SK-N-DZ (cell line): ENCODE measurements at regions not wholly inside any gene's neighbourhood (a gene's known extent, or its start where the extent isn't known, plus 50 kb on each side); places are given as distances from the start of the nearest gene placed in this dataset.
"Not testable (repeated sequence)": the region's sequence is repeated elsewhere in the genome, so short reads cannot be mapped to it uniquely, and the experiment has no call there.

Source experiments
- DNase-seq: peaks from one replicate; pipeline ENCODE4 v3.0.0-alpha.2; 2015; ENCODE audit warnings: low spot score

DNA sequence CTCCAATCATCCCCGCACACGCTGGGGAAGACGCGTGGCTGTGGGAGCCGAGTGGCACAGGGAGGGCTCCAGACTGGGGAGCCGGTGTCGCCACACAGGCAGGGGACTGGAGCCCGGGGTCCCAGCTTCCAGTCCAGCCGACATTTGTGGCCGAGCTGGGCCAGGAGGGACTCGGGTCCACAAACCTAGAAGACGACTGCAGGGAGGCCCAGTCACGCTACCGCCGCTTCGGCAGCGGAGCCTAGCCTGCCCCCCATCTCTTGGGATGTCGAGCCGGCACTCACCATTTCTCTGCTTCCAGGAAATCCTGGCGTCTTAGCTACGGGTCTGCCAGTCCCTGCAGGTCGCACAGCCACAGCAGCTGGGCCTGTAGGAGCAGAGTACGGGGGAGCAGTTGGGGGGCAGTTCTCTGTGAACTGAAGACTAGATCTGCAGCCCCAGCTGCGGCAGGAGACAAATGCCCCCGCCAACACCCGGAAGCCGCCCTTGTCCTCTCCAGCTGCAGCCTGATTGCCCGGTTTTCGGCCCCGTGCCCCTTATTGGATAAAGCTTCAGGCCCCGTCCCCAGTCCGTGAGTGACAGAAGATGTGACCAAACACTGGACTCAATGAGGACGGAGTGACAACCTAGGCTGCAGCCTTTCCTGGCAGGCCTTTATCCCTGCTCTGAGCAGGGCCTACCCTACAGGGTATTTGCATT lies 270.7 kb downstream of the ZNF33B start:
- DNase-seq: peak; percentile 98

GRCh38 chr10:42351745-42352144 lies 286.6 kb downstream of the ZNF33B start:
- no peak for DNase-seq

- not testable (repeated sequence) for DNase-seq
Measured at GRCh38 chr10:42336593-42337337, 301.6 kb downstream of the ZNF33B start.

GRCh38 chr10:42335653-42336296 lies 302.6 kb downstream of the ZNF33B start:
- not testable (repeated sequence) for DNase-seq

DNA sequence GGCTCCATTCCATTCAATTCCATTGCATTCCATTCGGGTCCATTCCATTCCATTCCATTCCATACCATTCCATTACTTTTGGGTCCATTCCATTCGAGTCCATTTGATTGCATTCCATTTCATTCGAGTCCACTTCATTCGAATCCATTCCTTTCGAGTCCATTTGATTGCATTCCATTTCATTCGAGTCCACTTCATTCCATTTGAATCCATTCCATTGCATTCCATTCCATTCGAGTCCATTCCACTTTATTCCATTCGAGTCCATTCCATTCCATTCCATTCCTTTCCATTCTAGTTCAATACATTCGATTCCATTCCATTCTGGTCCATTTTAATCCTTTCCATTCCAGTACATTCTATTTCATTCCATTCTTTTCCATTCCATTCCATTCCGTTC lies 334.0 kb downstream of the ZNF33B start:
- DNase-seq: no peak

DNA sequence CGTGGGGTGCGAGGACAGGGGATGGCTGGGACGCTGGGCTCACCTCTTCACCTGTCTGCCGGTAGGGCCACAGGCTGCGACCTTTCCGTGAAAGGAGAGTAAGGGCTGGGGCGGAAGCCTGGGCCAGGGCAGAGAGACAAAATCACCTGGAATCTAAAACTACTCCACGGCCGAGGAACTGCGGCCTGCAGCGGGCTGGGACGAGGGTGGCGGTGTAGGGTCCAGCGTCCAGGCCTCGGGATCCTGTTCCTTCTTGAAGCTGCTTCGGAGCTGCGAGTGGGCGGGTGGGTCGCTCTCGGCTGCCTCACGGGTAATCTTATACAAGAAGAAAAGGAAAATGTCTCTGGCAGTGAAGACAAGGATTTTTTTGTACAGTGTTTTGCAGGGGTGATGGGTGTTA lies 356.5 kb downstream of the ZNF33B start:
- DNase-seq: not testable (repeated sequence)

DNA sequence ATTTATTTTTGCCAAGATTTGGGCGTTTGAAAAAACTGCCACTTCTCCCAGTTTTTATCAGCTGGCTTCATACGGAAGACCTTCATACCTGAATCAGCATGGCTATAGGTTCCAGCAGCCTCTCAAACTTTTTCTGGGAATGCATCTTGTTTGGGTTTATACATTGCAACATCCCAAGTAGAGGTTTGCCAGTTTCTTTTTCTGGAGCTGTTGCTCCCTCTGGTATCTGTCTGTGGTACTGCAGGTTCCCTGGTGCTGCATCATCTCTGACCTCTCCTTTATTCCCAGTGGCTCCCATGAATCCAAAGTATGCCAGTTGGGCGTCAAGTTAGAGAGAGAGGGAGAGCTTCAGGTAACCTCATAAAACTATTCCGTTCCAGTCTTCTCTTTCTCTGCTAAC lies 368.6 kb downstream of the ZNF33B start:
- DNase-seq: not testable (repeated sequence)

DNA sequence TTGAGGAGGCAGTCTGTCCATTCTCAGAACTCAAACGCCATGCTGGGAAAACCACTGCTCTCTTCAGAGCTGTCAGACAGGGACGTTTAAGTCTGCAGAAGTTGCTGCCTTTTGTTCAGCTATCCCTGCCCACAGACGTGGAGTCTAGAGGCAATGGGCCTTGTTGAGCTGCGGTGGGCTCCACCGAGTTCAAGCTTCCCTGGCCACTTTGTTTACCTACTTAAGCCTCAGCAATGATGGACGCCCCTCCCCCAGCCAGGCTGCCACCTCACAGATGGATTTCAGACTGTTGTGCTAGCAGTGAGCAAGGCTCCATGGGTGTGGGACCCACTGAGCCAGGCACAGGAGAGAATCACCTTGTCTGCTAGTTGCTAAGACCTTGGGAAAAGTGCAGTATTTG lies 375.1 kb downstream of the ZNF33B start:
- not testable (repeated sequence) for DNase-seq

DNA sequence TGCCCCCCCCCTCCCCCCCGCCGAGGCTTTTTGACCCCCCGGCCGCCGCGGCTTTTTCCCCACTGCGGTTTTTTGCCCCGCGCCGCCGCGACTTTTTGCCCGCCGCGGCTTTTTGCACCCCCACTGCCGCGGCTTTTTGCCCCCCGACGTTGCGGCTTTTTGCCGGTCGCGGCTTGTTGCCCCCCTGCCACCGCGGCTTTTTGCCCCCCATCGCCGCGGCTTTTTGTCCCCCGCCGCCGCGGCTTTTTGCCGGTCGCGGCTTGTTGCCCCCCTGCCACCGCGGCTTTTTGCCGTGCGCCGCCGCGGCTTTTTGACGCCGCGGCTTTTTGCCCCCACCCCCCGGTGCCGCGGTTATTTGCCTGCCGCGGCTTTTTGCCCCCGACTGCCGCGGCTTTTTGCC lies 395.4 kb downstream of the ZNF33B start:
- not testable (repeated sequence) for DNase-seq

DNA sequence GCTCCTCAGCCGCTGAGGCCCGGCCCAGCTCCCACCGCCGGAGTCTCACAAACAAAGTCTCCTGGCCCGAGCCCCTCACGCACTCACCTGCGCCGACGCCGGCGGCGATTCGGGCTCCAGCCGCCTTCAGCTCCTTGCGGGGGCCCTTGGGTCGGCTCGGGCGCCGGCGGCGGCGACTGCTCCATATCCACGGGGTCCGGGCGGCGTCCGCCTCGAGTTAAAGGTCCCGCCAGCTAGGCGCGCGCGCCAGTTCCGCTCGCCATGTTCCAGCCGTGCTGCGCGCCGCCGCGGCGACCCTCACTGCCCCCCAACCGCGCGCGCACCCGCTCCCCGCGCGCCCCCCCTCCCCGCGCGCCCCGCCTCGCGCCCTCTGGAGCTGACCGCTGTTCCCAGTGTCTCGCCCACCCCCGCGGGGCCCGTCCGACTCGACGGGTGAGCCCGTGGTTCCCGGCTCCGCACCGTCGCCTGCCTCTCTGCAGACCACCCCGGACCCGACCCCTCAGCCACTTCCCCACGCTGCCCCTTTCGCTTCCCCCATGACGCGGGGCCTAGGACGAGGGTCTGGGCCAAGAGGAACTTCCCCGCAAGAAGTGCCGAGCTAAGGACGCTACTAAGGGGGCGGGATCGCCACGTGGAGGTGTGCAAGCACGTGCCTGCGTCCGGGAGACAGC lies 396.1 kb downstream of the ZNF33B start:
- DNase-seq: no peak

DNA sequence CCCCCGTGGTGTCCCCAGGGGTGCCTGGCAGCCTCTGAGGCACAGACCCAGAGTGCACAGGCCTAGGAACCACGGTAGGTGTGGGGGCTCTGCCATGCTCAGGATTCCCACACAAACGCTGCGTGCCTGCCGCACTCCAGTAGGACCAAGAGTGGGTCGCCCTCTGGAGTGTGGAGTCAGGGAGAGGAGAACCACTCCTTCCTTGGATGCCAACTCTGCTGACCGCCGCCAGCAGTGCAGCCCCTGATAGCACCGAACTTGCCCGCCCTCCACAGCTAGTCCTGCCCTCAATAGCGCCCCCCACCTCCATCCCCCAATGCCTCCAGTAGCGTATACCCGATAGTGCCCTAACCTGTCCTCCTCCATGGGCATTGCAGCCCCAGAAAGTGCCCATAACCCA lies 402.0 kb downstream of the ZNF33B start:
- not testable (repeated sequence) for DNase-seq

DNA sequence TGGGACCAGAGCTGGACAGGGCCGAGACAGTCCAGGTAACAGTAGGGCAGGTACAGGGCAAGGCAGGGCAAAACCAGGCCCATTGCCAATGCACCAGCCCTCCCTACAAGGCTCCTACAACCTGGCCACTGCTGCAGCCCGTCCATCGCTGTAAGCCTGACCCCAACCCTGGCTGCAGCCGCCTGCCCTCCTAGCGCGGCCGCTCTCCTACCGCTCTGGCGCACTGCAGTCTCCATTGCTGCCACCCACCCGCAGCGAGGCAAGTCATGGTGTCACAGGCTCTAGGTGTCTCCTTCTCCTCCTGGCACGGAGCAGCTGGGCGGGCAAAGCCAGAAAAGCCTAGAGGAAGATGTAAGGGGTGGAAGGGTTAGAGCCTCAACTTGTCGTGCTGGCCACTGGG lies 402.6 kb downstream of the ZNF33B start:
- not testable (repeated sequence) for DNase-seq

DNA sequence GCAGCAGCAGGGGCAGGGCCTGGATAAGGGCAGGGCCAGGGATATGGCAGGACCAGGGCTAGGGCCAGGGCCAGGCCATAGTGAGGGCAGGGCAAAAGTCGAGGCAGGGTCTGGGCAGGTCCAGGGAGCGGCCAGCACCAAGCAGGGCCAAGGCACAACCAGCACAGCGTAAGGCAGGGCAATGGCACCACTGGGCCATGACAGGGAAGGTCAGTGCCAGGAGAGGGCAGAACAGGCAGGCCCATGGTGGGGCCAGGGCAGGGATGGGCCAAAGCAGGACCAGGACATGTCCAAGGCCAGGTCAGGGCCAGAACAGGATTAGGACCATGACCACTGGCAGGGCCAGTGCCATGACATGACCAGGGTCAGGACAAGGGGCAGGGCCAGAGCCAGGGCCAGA lies 403.1 kb downstream of the ZNF33B start:
- not testable (repeated sequence) for DNase-seq

- DNase-seq: not testable (repeated sequence)
Measured at GRCh38 chr10:42234506-42234905, 403.9 kb downstream of the ZNF33B start.

DNA sequence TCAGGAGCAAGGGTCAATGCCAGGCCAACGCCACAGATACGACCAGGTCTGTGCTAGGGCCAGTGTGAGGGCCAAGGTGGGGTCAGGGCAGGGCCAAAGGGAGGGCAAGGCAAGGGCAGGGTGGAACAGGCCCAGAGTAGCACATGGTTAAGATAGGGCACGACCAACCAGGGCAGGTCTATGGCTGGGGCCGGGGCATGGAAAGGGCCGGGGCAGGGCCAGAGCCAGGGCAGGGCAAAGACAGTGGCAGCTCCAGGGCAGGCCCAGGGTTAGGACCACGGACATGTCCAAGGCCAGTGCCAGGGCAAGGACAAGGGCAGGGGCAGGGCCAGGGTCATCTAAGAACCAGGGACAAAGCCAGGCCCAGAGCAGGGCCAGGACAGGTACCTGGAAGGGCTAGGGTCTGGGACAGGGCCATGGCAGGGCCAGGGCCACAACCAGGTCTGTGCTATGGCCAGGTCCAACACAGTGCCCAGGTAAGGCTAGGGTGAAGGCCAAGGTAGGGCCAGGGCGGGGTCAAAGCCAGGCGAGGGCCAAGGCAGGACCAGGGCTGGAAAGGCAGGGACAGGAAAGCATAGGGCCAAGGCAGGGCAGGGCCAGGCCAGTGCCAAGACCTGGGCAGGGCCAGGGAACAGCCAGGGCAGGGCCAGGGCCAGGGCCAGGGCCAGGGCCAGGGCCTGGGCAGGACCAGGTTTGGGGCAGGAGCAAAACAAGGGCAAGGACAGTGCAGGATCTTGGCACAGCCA lies 404.7 kb downstream of the ZNF33B start:
- DNase-seq: not testable (repeated sequence)

- DNase-seq: not testable (repeated sequence)
Measured at GRCh38 chr10:42232955-42233354, 405.4 kb downstream of the ZNF33B start.

DNA sequence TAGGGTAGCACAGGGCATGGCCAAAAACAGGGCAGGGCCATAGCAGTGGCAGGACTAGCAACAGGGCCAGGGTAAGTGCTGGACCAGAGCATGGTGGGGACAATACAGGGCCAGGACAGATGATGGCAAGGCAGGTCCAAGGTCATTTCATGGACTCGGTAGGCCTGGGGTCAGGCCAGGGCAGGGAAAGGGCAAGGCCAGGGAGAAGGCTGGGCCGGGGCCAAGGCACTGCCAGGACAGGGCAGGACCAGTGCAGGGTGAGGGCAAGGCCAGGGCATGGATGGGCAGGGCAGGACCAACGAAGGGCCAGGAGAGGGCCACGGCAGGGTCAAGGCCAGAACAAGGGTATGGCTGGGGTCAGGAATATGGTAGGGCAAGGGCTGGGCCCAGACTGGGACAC lies 407.6 kb downstream of the ZNF33B start:
- DNase-seq: not testable (repeated sequence)

DNA sequence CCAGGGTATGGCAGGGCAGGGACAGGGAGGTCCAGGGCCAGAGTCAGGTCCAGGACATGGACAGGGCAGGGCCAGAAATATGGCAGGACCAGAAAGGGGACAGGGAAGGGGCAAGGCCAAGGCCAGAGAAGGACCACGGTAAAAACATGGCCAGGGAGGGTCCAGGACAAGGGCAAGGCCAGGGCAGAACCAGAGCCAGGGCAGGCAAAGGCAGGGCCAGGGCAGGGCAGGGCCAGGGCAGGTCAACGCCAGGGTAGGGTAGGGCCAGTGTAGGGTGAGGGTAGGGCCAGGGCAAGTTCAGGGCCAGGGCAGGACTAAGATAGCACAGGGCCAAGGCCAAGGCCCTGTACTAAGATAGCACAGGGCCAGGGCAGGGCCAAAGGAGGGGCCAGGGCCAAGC lies 408.3 kb downstream of the ZNF33B start:
- DNase-seq: not testable (repeated sequence)

- DNase-seq: not testable (repeated sequence)
Measured at GRCh38 chr10:42227859-42228258, 410.5 kb downstream of the ZNF33B start.

DNA sequence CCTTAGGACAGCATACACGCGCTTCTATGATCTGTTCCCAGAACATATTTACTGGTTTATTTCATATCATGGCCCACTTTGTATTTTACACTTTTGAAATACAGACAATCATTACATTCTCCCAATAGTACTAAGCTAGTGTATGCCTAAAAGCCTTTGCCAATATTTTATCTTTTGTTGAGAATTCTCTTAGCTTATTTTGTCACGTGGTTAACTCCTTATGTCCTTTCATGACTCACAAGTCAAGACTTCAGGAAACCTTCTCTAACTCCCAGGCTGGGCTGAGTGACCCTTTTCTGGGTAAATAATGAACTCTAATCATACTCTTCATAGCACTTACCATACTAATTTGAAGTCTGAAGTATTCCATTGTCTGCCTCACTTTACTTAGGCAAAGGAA lies 444.8 kb downstream of the ZNF33B start:
- DNase-seq: not testable (repeated sequence)

DNA sequence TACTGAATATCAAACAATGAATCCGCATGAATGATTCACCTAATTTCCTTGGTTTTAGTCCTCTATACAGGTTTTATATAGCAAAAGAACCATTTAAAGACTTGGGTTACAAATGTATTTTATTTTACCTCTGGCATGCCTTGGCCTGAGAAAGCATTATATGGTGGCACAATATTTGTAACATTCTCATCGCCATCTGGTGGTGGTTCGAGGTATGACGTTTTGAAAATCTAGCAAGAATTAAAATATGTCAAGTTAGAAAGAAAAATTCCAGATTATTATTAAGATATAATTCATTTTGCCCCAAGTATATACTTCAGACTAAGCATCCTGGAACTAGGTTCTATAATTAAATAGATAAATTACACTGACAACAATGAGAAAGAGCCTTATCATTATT lies 445.9 kb downstream of the ZNF33B start:
- DNase-seq: not testable (repeated sequence)
